Stimulated activated CD4-positive, alpha-beta T cell treated with anti-CD3 and anti-CD28 coated beads, Interleukin-4, amount 100 ng/mL, for 48 hours (primary cell): ENCODE measurements at regions not wholly inside any gene's neighbourhood (a gene's known extent, or its start where the extent isn't known, plus 50 kb on each side); places are given as distances from the start of the nearest gene placed in this dataset.

Experiments used
- DNase-seq, 2 donors: peaks; one replicate each; pipeline ENCODE4 v3.0.0-alpha.2; 2020; ENCODE audit warnings: low read depth in 2 of 2

- no peak for DNase-seq
Observed at GRCh38 chr2:18503376-18504228, 56.9 kb downstream of the RDH14 start.

DNA sequence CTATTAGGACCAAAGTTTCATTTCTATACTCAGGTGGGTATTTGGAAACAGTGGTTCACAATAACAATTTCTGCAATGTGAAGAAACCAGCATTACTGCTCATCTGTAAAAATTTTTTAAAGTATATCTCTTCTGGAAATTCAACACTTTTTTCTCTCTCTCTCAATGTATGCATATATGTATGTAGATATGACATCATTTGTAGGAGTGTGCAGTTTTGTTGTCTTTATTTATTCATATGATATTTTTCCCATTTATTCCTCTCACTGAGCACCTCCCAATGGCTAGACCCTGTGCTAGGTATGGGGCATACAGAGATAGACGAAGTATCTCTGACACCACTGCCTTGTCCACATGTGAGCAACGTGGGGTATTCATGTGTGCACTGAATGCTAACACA lies 58.3 kb downstream of the RDH14 start:
- DNase-seq = no peak

GRCh38 chr2:18501729-18502128 lies 58.7 kb downstream of the RDH14 start:
- DNase-seq = no peak

DNA sequence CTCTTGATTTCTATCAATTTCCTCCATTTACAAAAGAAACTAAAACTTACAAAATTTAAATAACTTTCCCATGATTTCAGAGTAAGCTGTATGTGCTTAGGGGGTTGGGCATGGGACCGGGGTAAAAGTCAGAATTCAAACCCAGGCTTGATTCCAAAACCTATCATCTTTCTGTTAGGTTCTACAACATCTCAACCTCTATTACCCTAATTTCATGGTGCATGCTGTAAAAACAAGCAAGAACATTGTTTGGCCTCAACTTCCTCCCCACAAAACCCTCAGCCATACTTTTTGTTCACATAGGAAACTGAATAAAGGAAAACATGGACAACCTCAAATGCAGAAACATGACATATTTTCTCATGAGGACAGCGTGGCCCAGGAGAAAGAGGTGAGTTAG lies 59.3 kb downstream of the RDH14 start:
- no peak for DNase-seq

DNA sequence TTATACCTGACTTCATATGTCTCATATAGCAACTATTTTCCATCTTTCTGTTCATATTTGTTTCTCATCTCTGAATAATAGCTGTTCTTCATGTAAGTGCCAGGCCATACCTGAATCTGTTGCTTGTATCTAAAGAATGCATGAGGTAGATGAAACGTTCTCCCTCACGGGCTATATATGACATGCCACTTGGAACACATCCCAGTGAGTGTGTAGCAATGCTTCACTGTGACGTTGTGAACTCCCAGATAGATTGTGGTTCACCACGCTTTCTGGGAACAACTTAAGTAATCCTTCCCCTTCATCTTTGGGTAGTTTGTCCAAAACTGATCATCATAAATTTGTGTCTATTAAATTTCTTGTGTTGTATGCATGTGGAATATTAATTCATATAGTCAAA lies 60.1 kb downstream of the RDH14 start:
- no peak for DNase-seq

GRCh38 chr2:18498531-18498930 lies 61.9 kb downstream of the RDH14 start:
- DNase-seq = no peak

DNA sequence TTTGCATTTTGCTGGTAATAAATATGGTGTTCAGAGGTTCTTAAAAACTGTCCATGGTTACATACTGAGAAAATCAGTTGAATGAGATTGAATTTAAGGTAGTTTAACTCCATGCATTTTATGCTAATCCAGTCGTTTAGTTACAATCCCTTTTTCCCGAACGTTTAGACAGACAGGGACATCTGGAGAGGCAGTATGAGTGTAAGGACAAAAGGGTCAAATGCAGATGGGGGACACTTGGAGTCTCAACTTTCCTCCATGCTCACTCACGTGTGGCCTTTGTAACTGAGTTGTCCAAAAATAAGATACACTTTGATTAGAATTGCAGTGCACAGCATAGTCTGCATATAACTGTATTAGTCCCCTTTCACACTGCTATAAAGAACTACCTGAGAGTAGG lies 63.9 kb downstream of the RDH14 start:
- no peak for DNase-seq

DNA sequence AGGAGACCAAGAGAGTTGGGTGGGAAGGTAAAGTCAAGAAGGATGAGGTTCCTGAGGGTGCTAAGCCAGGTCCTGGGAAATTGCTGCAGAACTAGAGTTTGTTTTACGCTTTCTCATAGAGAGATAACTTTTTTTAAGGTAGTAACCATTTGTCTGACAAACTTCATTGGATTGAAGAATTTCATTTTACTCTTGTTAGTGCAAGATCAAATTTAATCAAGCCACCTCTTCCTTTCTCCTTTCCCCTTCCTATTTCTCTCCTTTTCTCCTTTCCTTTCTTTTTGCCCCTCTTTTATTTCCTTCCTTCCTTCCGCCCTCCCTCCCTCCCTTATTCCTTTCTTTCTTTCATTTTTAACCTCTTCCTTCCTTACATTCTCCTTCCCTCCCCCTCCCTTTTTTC lies 65.4 kb downstream of the RDH14 start:
- no peak for DNase-seq

DNA sequence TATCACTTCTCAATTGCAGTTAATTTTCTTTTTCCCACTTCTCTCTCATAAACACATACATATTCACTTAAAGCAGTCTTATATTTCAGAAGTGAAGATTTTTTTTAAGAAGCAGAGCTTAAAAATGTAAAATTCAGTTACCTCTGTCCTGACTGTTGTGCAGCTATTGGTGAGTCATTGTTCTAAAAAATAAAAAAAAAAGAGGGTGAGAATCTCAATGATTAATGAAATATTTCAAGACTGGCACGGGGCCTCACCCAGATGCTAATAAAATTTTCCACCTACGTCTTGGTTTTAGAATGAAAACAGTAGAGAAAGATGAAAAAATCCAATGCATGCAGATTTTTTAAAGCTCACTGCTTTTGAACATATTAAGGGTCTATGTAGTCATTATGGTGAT lies 67.7 kb downstream of the RDH14 start:
- no peak for DNase-seq

DNA sequence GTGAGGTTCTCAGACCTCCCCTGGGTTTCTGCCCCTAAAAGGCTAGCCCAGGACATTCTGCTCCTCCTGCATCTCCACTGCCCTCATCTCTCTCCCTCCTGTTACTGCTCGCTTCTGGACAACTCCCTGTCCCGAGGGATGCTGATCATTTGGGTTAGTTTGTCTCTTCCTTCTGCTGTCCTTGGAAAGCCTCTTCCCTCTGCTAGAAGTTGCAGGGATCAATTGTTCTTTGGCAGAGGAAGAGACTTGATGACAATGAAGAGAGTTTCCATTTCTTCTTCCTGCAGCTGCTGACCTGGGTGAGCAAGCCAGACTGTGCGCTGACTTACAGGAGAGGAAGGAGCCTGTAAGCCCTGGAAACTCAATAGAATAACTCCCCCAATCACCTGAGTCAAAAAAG lies 68.9 kb downstream of the RDH14 start:
- no peak for DNase-seq

DNA sequence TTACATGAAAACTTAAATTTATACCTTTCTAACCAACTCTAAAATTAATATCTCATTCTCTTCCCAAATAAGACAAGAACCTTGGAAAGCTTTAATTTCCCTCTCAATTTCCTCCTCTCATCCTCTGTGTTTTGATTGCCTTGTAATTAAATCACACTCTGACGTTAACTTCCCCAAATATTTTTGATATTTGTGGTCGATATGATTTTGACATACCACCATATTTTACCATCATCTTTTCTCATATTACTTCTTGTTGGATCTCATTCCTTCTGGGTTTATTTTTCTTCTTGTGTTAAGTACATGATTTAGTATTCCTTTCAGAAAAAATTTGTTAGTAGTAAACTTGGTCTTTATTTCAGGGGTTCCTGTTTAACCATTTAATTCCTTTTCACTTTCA lies 69.6 kb downstream of the RDH14 start:
- no peak for DNase-seq

- no peak for DNase-seq
Observed at GRCh38 chr2:18487106-18487913, 73.1 kb downstream of the RDH14 start.

DNA sequence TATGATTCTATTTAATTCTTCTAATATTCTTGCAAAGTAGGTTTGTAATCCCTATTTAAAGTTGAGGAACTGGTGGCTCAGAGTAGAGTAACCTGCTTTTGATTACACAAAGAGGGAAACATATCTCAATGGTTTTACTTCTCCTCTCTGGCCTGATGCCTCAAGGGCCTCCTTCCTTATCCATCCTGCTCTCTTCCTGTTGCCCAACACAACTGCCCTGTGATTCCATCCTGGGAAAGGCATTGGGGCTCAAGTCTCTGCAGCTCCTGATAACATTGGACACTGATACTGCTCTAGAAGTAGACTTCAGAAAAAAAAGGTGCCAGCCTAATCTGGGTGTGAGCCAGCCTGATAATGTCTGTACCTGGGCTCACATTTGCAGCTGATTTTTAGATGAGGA lies 75.8 kb downstream of the RDH14 start:
- no peak for DNase-seq

DNA sequence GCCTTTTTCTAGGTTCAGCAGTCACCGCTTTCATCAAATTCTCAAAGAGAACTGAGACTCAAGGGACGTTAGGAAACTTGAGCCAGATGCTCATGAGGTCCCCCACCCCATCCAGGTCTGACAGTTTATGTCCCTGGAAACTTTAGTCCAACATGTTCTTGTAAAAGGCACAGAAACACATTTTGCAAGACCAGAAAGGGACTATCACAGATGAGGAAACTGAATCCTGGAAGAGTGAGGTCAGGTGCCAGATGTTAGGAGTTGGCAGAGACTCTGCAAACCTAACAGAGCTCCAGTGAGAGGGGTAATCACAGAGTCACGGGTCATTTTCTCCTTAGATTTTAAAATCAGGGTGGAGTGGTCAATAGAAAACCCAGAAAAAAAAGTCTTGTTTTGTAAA lies 76.6 kb downstream of the RDH14 start:
- no peak for DNase-seq

- no peak for DNase-seq
Observed at GRCh38 chr2:18482666-18483065, 77.8 kb downstream of the RDH14 start.

DNA sequence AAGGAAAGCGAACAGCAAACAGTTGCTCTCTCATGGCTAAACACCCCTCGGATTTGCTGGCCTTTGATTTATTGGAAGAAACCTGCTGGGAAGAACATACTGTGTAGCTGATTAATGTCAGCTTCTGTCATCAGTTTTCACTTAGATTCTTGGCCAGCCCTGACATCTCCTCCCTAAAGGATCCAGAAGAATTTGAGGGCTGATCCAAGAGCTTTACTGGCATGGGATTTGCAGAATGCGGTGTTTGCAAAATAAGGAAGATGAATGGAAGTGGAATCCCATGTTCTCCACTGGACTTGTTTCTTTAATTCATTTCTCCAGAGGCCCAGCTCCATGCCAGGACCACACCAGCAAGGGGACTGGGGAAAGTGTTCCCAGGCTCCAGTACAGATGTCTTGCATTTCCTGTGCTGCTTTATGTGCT lies 80.5 kb downstream of the RDH14 start:
- no peak for DNase-seq

- no peak for DNase-seq
Observed at GRCh38 chr2:18477293-18477692, 83.2 kb downstream of the RDH14 start.

DNA sequence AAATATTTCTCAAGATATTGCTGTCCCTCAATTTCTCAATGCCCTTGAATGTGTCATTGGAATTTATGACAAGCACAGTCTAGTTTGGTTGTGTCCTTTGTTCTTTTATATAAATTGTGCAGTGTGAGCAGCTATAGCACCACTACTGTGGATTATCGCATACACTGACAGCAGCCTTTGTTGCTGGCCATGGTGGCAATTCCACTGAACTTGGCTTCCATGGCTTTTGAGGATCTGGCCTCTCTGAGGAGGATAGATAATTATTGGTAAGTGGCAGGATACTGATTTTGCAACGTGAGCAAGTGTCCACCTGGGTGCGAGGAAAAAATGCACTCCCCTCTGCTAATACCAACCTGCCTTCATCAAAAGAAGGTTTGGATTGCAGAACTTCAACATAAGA lies 84.0 kb downstream of the RDH14 start:
- no peak for DNase-seq

- DNase-seq = no peak
Observed at GRCh38 chr2:18475884-18476283, 84.6 kb downstream of the RDH14 start.

DNA sequence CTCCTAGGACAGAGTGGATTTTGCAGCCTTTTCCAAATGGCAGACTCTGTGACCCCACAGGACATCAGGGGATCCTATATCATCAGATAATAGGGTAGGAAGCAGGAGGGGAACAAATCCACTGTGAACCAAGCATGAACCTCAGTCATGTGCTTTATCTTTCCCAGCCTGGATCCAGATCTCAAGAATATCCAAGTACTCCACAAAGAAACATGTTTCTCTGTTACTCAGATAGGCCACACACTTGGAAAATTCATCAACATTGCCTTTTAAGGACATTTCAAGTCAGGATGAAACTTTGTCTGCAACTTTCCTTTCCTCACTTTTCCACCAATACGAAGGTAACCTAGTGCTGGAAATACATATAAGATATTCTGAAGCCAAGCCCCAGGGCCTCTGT lies 85.8 kb downstream of the RDH14 start:
- DNase-seq = no peak

GRCh38 chr2:18473241-18474181 lies 86.9 kb downstream of the RDH14 start:
- DNase-seq = no peak

DNA sequence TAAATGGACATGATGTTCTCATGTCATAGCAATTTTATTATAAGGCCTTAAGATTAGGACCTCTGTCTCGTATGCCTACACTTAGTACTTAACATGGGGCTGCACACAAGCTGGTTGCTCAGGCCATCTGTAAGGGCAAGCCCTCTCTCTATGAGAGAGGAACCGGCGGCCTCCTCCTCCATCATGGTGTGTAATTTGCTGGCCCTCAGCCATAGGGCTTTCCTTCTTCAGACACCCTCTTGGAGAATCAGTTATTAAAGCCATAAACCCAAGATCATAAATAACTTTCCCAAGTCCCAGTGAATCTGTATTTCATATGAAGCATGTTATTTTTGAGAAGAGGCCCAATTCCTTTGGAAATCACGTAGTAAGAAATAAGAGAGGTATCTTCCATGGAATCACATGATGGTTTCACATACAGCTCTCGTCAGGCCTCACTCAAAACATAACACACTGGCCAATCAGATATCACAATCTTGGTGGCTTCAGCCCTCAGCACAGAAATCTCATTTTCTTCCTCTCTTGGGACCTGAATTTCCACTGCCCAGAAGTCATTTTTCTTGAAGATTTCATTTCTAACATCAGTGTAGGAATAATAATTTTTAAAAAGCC lies 92.6 kb downstream of the RDH14 start:
- no peak for DNase-seq
